HG02938 (cell line): ENCODE measurements at regions not wholly inside any gene's neighbourhood (a gene's known extent, or its start where the extent isn't known, plus 50 kb on each side); places are given as distances from the start of the nearest gene placed in this dataset.

Experiments used
- ATAC-seq: cut with Tn5 transposase; IDR thresholded peaks from one replicate; pipeline ENCODE4 v1.9.1; 2021; ENCODE audit warnings: mild to moderate bottlenecking, moderate library complexity; ENCODE audit not compliant: unreplicated experiment

GRCh38 chr12:130098301-130099005 is 63.8 kb upstream of the FZD10 start:
- no peak for ATAC-seq

GRCh38 chr12:130100634-130101362 is 61.5 kb upstream of the FZD10 start:
- ATAC-seq, result no peak

DNA sequence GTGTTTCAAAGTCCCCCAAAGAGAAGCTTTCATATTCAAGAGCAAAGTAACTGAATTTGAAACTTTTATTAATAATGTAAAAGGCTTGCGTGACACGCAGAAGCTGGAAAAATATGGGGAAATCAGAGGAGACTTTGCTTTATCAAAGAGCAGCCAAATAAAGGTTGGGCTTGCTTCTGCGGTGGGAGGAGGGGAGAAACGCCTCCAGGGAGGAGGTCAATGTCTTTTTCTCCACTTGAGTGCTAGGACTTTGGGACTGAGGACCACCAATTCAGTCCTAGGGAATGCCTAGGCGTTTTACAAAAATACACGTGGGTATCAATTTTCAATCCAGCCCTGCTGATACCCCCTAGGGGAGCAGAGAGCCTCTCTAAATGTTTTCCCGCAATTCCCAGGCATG is 60.9 kb upstream of the FZD10 start:
- no peak for ATAC-seq

- no peak for ATAC-seq
These were observed 60.0 kb upstream of the FZD10 start for GRCh38 chr12:130102266-130102665.

- no peak for ATAC-seq
These were observed 57.6 kb upstream of the FZD10 start for GRCh38 chr12:130104571-130105106.

DNA sequence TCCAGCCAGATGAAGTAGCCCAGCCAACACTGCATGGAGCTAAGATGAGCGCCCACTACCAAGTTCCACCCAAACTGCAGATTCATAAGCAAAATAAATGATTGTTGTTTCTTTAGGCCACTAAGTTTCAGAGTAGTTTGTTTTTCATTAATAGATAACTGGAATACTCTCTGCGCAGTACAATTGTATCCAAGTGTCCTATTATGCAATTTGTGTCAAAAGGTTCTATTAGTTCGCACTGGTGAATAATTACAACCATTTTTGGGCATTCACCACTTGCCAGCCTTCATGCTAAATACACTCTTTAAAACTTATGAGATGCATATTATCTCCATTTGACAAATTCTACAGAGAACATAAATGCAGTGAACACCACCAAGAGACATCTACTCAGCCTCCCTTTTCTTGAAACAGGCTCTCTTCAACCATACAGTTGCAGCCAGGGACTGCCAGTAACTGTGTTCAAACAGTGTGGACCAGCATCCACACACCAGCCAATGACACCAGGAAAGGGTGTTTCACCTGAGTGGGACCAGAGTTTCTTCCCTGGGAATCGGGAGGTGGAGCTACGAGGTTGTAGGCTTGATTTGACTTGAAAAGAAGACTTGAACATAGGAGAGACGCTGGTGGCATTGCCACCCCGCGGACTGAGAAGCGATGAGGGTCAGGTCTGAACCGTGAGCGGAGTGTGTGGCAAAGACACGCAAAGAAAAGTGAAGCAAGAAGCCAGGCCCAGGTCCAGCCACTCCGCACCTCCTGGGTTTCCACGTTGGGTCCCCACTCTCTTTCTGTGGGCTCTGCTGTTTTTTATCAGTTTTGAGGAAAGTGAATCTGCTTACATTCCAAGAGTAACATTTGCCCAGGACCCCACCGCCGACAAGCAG is 53.0 kb upstream of the FZD10 start:
- ATAC-seq, result no peak

DNA sequence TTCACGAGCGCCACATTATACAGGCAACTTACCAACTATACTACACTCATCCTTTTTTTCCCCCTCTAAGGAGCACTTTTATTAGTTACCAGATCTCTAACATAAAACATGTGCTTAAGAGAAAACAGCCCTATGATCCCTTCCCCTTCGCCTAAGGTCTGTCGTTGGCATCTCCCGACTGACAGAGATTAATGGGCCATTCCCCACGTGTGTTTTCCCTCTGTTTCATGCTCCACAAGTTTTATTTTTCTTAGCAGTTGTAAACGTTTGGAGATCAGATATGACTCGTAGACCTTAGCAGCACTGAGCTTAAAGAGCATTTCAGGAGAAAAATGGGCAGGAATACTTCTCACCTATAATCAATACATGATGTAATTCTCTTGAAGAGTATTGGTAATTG is 51.4 kb upstream of the FZD10 start:
- ATAC-seq, result no peak

- ATAC-seq, result no peak
These were observed 50.2 kb upstream of the FZD10 start for GRCh38 chr12:130111965-130112496.
